Posterior cingulate gyrus (tissue), 11 donors: ENCODE measurements at regions not wholly inside any gene's neighbourhood (a gene's known extent, or its start where the extent isn't known, plus 50 kb on each side); places are given as distances from the start of the nearest gene placed in this dataset.

Source experiments
- DNase-seq, 10 donors: peaks; one replicate each; pipeline versions ENCODE4 v3.0.0 to v3.0.0-alpha.2; 2020 to 2021; ENCODE audit warnings: mixed read lengths in 3 of 10
- intact Hi-C: fragments of 100-400 bp; cut with DNase I; formaldehyde crosslinking; loops from one replicate; pipeline ENCODE4 v1.15.1; 2023

DNA sequence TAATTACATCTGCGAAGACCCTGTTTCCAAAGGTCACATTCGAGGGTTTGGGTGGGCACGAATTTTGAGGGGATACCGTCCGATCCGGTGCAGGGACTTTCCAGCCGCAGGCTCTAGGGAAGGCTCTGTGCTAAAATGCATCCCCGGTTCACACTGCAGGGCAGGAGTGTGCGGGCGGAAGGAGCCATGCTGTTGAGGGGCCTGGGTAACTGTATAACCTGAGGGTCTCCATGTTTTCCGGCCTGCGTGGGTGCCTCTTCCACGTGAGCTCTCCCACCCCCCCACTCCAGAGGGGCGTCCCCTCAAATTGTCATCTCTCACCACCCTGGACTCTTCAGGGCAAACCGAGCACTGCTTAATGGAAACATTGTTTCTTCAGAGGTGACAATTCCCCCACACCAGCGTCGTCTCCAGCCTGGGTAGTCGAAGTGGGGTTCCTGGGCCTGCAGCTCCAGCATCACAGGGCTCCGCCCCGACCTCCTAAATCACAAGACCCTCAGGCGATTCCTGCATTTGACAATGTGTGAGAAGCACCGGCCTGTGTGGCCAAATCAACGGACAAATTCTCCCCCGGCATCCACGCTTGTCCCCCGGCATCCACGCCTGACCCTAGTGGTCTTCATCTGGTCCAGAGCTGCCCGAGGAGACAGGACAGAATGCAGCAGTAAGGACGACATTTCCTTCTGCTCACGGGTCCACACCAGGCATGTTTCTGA is 51.2 kb downstream of the FOXL3 start:
- intact Hi-C loops, result no loop called here
- DNase-seq, result no peak

GRCh38 chr7:341841-342638 is 52.1 kb downstream of the FOXL3 start:
- intact Hi-C loops, result no loop called here
- peak; percentile 76 to 98 (median 86) for DNase-seq

- intact Hi-C loops, result no loop called here
- DNase-seq, result no peak
These were observed 52.8 kb downstream of the FOXL3 start for GRCh38 chr7:342681-343216.

GRCh38 chr7:343227-343822 is 53.4 kb downstream of the FOXL3 start:
- no peak for DNase-seq
- intact Hi-C loops, result no loop called here

GRCh38 chr7:343864-344607 is 54.1 kb downstream of the FOXL3 start:
- DNase-seq, result no peak
- intact Hi-C loops, result no loop called here

DNA sequence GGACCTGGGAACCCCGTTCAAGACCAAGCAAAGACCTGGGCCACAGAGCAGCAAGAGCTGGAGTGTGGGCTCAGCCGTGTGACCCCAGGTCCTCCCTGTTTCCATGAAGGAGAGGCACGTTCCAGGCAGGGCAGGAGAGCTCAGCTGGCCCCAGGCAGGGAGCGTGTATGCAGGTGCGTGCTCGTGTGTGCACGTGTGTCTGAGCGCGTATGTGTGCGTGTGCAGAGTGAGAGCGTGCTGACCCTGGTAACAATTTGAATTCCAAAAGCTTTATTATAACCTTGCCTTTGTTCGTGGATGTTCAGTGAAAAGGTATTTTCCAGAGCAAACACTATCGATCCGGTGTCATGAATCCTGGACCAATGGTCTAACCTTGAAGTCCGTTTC is 54.6 kb downstream of the FOXL3 start:
- intact Hi-C loops, result no loop called here
- DNase-seq, result no peak

DNA sequence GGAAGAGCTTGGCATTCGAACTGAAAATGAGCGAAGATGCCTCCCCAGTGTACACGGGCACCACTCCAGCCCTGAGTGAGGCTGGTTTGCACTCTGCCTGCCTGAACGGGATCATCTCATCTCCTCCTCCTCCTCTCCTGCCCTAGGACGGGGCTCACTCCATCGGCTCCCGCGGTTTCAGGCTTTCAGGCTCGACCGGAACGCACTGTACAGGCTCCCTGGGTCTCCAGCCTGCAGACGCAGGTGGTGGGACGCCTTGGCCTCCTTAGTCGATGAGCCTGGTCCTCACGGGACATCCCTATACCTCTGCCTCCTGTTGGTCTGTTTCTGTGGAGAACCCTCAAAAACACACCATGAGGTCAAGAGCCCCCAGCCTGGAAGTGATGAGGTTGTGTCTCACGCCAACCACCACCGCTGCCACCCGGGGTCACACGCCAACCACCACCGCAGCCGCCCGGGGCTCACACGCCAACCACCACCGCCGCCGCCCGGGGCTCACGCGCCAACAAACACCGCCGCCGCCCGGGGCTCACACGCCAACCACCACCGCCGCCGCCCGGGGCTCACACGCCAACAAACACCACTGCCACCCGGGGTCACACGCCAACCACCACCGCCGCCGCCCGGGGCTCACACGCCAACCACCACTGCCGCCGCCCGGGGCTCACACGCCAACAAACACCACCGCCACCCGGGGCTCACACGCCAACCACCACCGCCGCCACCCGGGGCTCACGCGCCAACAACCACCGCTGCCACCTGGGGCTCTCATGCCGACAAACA is 56.3 kb downstream of the FOXL3 start:
- intact Hi-C loops, result no loop called here
- no peak for DNase-seq

- intact Hi-C loops, result no loop called here
- no peak for DNase-seq
These were observed 57.1 kb downstream of the FOXL3 start for GRCh38 chr7:347001-347590.

- no peak for DNase-seq
- intact Hi-C loops, result no loop called here
These were observed 57.9 kb downstream of the FOXL3 start for GRCh38 chr7:347644-348479.

GRCh38 chr7:348480-348844 is 58.5 kb downstream of the FOXL3 start:
- intact Hi-C loops, result no loop called here
- no peak for DNase-seq

DNA sequence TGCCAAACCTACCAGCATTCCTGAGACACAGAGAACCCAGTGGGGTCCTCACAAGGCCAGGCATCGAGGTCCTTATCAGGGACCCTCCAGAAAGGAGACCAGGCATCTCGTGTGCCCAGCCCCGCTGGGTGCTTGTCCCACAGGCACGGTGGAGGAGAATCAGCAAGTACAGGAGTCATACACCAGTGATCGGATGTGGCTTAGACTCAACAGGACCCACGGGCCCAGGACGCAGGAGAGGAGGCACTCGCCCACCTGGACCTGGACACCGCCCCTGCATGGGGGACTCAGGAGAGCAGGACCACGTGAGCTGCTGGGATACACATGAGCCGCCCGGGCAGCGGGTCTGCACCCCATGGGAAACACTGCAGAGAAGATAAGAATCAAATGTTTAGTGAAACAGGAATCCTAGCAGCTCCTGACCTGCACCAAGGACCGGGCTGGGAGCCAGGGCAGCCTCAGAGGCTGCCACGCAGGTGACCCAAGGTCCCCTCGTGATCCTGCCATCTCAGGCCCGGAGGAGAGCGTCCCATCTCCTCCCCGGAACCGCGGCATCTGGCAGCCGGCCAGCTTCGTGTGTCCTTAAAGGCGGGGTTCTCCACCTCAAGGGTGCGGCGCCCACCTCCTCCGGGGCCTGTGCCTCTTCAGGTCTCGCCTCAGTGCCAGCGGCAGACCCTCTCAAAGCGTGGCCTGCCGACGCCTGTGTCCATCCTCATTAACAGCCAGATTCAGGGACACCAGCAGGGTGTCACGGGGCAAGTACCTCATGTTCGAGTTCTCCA is 59.2 kb downstream of the FOXL3 start:
- intact Hi-C loops, result no loop called here
- DNase-seq, result no peak

DNA sequence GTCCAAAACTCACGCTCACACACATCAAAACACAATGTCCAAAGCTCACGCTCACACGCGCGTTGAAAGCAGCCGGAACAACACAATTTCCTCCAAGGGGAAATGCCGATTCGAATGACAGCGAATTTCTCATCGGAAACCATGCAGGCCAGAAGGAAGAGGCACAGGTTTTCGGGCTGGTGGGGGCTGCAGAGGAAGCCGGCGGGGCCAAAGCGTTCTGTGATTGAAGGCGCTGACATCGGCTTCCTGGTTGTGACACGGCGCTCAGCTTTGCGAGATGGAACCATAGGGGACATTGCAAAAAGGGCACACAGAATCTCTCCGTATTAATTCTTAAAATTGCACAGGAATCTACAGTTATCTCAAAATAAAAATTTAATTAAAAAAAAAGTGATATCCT is 61.3 kb downstream of the FOXL3 start:
- intact Hi-C loops, result no loop called here
- DNase-seq, result no peak

- intact Hi-C loops, result no loop called here
- no peak for DNase-seq
These were observed 61.9 kb downstream of the FOXL3 start for GRCh38 chr7:351681-352480.

- intact Hi-C loops, result no loop called here
- peak in 8 of 10 donors; percentile 29 to 93 (median 66) for DNase-seq
These were observed 63.9 kb downstream of the FOXL3 start for GRCh38 chr7:353746-354325.

DNA sequence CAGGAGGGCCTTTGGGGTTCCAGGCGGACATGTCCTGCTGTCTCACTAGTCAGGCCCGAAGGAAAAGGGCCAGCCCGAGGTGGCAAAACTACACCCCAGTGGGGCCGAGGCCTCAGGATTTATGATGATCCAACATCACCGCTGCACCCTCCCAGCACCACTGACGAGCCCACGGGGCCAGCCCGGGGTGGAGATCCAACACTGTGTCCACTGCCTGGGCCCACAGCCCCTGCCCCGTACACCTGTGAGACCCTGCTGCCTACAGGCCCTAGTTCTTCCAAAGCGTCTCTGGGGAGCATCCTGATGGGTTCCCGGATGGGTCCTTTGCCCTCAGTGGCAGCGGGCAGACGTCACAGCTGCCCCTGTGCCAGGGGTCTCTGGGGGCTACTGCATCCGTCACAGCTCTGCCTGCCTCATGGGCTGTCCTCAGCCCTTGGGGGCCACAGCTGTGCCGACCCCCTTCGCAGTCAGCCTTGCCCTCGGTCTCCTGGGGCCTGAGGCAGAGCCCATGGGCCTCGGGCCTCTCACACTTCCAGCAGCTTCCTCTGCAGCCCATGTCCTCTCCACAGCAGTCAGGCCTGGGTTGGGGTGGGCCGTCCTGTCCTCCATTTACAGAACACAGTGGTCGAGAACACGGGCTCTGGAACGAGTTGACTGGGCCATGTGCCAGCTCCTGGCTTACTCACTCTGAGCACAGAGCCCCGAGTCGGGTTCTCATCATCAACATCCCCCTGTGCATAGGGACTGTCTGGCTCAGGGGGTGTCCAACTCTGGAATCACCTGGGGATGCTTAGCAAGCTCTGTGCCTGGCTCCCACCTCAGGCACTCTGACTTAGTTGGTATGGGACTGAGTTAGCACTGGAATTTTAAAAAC is 64.9 kb downstream of the FOXL3 start:
- intact Hi-C loops, result no loop called here
- no peak for DNase-seq

DNA sequence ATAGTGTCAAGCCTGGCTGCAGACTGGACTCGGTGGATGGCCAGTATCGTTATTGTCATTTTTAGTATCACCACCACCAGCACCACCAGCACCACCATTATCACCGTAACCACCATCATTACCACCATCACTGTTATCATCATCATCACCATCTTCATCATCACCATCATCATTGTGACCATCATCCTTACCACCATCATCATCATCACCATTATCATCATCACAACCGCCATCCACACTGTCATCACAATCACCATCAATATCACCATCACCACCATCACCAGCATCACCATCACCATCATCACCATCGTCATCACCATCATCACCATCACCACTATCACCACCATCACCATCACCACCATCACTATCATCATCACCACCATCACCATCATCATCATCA is 65.6 kb downstream of the FOXL3 start:
- intact Hi-C loops, result no loop called here
- DNase-seq, result no peak
